Upper lobe of left lung (tissue), 6 donors: ENCODE measurements at regions not wholly inside any gene's neighbourhood (a gene's known extent, or its start where the extent isn't known, plus 50 kb on each side); places are given as distances from the start of the nearest gene placed in this dataset.

Source experiments
- ATAC-seq, 2 donors: fragments of 200-7000 bp; cut with Tn5 transposase; one replicate each; pipeline ENCODE4 v1.9.1; 2022; ENCODE audit warnings: mild to moderate bottlenecking in 2 of 2, moderate library complexity in 2 of 2; ENCODE audit not compliant: low FRiP score in 2 of 2
- DNase-seq, 2 donors: peaks; one replicate each; pipeline ENCODE4 v3.0.0-alpha.2; 2019 to 2020
- H3K27ac ChIP-seq, 4 donors: fragments of 200-600 bp; sonication (generic); one replicate each; pipeline ENCODE4 v1.5.1; 2016 to 2019
- H3K27me3 ChIP-seq, 4 donors: fragments of 200-600 bp; sonication (generic); one replicate each; pipeline ENCODE4 v1.5.1; 2017 to 2019
- H3K36me3 ChIP-seq, 4 donors: fragments of 200-600 bp; sonication (generic); one replicate each; pipeline ENCODE4 v1.5.1; 2016 to 2019
- H3K4me1 ChIP-seq, 4 donors: fragments of 200-600 bp; sonication (generic); one replicate each; pipeline ENCODE4 v1.5.1; 2018 to 2019
- H3K4me3 ChIP-seq, 4 donors: fragments of 200-600 bp; sonication (generic); one replicate each; pipeline ENCODE4 v1.5.1; 2017 to 2019; ENCODE audit warnings: mild to moderate bottlenecking in 2 of 4, moderate library complexity in 1 of 4
- H3K9me3 ChIP-seq, 4 donors: fragments of 200-600 bp; sonication (generic); one replicate each; pipeline ENCODE4 v1.5.1; 2018 to 2019
- EP300 ChIP-seq, 4 donors: sonication (generic); formaldehyde crosslinking; IDR thresholded peaks; one replicate each; pipeline ENCODE4 v1.5.1; 2017; ENCODE audit warnings: antibody characterized with exemption in 4 of 4, control low read depth in 2 of 4
- POLR2A ChIP-seq, 4 donors: fragments of 450-650 bp; IDR thresholded peaks; one replicate each; pipeline ENCODE4 v1.5.1; 2016 to 2017; ENCODE audit warnings: antibody characterized with exemption in 4 of 4, mild to moderate bottlenecking in 2 of 4
- POLR2AphosphoS5 ChIP-seq, 2 donors: sonication (generic); formaldehyde crosslinking; IDR thresholded peaks; one replicate each; pipeline ENCODE4 v1.5.1; 2017; ENCODE audit warnings: antibody characterized with exemption in 2 of 2
- WGBS, 2 donors: methylation state at CpG; one replicate each; pipeline ENCODE4 v1.1.5; 2017 to 2018; 5-methylcytosine and 5-hydroxymethylcytosine counted together
- TF ChIP-seq, protein P1 (sequence below), 6 experiments: fragments of 450-650 bp in 4 of 6; fragments of 200-600 bp in 2 of 6; sonication (generic) in 2 of 6; IDR thresholded peaks; one replicate each; pipeline ENCODE4 v1.5.1; 2016 to 2019; ENCODE audit warnings: antibody characterized with exemption in 6 of 6
- donor health status: DM: no; HTN: no; CAD: no; lungs with moderate emphysema.
- donor health status: DM: no; HTN: yes; CAD: no; lungs with severe emphysema.

DNA sequence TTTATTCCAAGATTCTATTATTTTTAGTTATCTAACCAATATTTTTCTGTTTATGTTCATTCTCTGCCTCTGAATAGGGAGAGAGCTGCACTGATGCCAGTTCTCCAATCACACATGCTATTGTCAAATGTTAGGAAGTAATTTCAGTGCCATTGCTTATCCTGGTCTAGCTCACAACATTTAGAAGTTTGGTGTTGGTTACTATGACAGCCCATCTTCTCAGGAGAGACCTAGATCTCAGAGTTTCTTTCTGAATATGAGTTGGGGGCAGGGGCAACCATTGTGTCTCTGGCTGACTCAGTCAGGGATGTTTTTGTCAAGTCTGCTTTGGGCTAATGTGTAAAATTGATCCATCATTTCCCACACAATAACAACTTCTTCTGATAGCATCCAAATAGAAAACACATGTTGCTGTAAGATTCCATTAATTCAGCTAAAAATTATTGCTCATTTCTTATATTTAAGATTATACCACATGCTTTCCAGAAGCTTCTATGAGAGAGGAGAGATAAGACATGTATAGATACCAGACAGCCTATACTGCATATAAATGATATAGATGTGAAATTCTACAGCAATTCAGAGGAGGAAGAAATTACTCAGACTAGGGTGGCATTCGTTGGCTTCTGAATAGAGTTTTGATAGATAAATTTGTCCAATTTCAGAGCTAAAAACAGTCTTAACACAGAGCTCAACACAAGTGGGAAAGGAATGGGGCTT is 64.8 kb downstream of the DACT1 start:
- no peak for ATAC-seq
- TF ChIP-seq POLR2A (IDR thresholded peaks at IDR 0.05) = no peak
- TF ChIP-seq POLR2AphosphoS5 (IDR thresholded peaks at IDR 0.05) = no peak
- TF ChIP-seq EP300 (IDR thresholded peaks at IDR 0.05) = no peak
- TF ChIP-seq, protein P1, sequence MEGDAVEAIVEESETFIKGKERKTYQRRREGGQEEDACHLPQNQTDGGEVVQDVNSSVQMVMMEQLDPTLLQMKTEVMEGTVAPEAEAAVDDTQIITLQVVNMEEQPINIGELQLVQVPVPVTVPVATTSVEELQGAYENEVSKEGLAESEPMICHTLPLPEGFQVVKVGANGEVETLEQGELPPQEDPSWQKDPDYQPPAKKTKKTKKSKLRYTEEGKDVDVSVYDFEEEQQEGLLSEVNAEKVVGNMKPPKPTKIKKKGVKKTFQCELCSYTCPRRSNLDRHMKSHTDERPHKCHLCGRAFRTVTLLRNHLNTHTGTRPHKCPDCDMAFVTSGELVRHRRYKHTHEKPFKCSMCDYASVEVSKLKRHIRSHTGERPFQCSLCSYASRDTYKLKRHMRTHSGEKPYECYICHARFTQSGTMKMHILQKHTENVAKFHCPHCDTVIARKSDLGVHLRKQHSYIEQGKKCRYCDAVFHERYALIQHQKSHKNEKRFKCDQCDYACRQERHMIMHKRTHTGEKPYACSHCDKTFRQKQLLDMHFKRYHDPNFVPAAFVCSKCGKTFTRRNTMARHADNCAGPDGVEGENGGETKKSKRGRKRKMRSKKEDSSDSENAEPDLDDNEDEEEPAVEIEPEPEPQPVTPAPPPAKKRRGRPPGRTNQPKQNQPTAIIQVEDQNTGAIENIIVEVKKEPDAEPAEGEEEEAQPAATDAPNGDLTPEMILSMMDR (IDR thresholded peaks at IDR 0.05) = no peak
- no peak overlapping the region for H3K27ac ChIP-seq

DNA sequence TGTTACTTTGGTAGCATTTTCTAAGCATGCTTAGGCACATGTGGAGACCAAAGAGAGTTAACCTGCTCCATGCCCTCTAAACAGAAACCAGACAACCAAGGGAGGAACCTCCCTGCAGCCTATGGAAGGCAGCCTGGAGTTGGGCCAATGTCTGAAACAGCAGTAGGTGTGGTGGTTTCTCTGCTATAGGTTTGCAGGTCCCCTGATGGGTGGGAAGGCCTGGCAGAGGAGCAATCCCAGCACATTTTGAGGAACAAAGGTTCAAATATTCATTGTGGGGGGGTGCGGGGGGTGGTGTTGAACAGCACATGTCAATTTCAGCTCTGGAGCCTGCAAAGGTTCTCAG is 65.4 kb downstream of the DACT1 start:
- TF ChIP-seq EP300 (IDR thresholded peaks at IDR 0.05) (no peak), POLR2A (IDR thresholded peaks at IDR 0.05) (no peak), POLR2AphosphoS5 (IDR thresholded peaks at IDR 0.05) (no peak)
- TF ChIP-seq, protein P1 (IDR thresholded peaks at IDR 0.05) = no peak
- H3K4me1 ChIP-seq = peaks cover 0 to 5% (median 0%) of the 10 kb centered on the region in 4 donors

More for the DNA sequence above, 64.8 kb downstream of the DACT1 start:
- peaks cover 0 to 5% (median 0%) of the 10 kb centered on the region in 4 donors for H3K4me1 ChIP-seq
- H3K36me3 ChIP-seq = no peaks in the 10 kb centered on the region
- no peaks in the 10 kb centered on the region for H3K9me3 ChIP-seq
- no peak overlapping the region for H3K4me3 ChIP-seq
- 73 to 88% methylated on average over 1 of the region's 1 CpG for WGBS, 2 donors
- H3K27me3 ChIP-seq = no peaks in the 10 kb centered on the region
- no peak for DNase-seq

DNA sequence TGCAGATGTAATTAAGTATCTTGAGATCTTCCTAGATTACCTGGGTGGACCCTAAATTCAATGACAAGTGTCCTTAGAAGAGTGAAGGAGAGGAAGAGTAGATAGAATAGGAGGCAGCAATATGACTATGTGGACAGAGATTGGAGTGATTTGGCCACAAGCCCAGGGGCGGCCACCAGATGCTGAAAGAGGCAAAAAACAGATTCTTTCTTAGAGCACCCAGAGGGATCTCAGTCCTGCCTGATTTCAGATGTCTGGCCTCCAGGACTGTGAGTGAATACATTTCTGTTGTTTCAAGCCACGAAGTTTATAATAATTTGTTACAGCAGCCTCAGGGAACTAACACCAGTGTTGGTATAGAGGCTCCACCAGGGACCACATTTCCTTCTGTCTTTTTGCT is 67.3 kb downstream of the DACT1 start:
- no peak for DNase-seq
- WGBS, 2 donors = 88 to 91% methylated on average over 2 of the region's 2 CpGs
- TF ChIP-seq POLR2AphosphoS5 (IDR thresholded peaks at IDR 0.05) (no peak), EP300 (IDR thresholded peaks at IDR 0.05) (no peak), POLR2A (IDR thresholded peaks at IDR 0.05) (no peak)
- TF ChIP-seq, protein P1 (IDR thresholded peaks at IDR 0.05) = no peak

More for the DNA sequence above, 65.4 kb downstream of the DACT1 start:
- Histone ChIP-seq H3K4me3 (no peak overlapping the region), H3K9me3 (no peaks in the 10 kb centered on the region), H3K27ac (no peak overlapping the region), H3K27me3 (no peaks in the 10 kb centered on the region), H3K36me3 (no peaks in the 10 kb centered on the region)
- 73 to 100% methylated on average over 1 of the region's 1 CpG for WGBS, 2 donors
- DNase-seq (no peak), ATAC-seq (no peak)

DNA sequence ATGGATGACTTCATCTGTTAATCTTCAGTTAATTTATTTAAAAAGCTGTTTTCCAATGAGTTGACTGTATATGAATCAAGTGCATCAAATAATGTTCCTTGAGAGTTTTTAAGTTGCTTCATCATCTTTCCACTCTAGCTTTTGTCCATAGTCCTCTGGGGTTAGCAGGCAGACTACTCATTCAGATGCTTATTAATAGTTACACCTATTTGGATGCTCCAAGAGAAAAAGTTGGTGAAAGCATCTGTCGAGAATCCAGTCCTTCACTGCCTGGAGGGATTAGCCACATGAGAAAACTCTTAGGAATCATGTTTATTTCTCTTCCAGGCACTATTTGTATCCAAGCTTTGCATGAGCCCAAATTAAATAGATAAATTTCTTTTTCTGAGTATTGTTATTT is 70.2 kb downstream of the DACT1 start:
- Histone ChIP-seq H3K4me1 (peaks cover 0 to 6% (median 2%) of the 10 kb centered on the region in 4 donors), H3K27ac (no peak overlapping the region), H3K36me3 (no peaks in the 10 kb centered on the region), H3K27me3 (no peaks in the 10 kb centered on the region), H3K9me3 (no peaks in the 10 kb centered on the region), H3K4me3 (no peak overlapping the region)
- TF ChIP-seq POLR2A (IDR thresholded peaks at IDR 0.05) = no peak
- TF ChIP-seq POLR2AphosphoS5 (IDR thresholded peaks at IDR 0.05) = no peak
- TF ChIP-seq, protein P1 (IDR thresholded peaks at IDR 0.05) = no peak
- TF ChIP-seq EP300 (IDR thresholded peaks at IDR 0.05) = no peak
- ATAC-seq = no peak
- no peak for DNase-seq
- WGBS, 2 donors = 83 to 92% methylated on average over 1 of the region's 1 CpG

More for the DNA sequence above, 67.3 kb downstream of the DACT1 start:
- ATAC-seq = peak in 1 of 2 donors; percentile 47
- no peaks in the 10 kb centered on the region for H3K27me3 ChIP-seq
- H3K27ac ChIP-seq = no peak overlapping the region
- no peaks in the 10 kb centered on the region for H3K9me3 ChIP-seq
- H3K36me3 ChIP-seq = no peaks in the 10 kb centered on the region
- H3K4me3 ChIP-seq = no peak overlapping the region
- peaks cover 0 to 6% (median 2%) of the 10 kb centered on the region in 4 donors for H3K4me1 ChIP-seq

DNA sequence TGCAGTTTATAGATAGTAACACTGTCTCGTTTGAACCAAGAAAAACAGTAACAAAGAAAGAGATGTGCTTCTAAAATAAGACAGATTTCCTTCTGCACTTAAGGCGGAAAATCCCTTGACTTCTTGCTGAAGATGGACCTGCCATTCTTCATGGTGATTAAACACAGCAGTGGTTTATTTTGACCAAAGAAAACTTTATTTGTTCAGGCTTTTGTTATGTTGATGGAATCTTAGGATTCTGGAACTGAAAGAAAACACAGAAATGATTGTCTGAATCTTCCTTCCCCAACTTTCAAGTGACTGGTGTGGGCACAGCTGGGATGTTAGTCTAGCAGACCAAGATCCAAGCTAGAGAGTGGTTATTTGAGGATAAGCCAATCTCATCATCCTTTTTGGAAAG is 72.2 kb downstream of the DACT1 start:
- H3K4me3 ChIP-seq = no peak overlapping the region
- H3K36me3 ChIP-seq = no peaks in the 10 kb centered on the region
- no peaks in the 10 kb centered on the region for H3K27me3 ChIP-seq
- H3K9me3 ChIP-seq = no peaks in the 10 kb centered on the region
- H3K27ac ChIP-seq = no peak overlapping the region
- WGBS, 2 donors = 35 to 41% methylated on average over 2 of the region's 2 CpGs
- DNase-seq (no peak), ATAC-seq (no peak)
- H3K4me1 ChIP-seq = peaks cover 0 to 6% (median 2%) of the 10 kb centered on the region in 4 donors
- TF ChIP-seq, protein P1 (IDR thresholded peaks at IDR 0.05) = no peak
- no peak for TF ChIP-seq POLR2A (IDR thresholded peaks at IDR 0.05)
- TF ChIP-seq POLR2AphosphoS5 (IDR thresholded peaks at IDR 0.05) = no peak
- no peak for TF ChIP-seq EP300 (IDR thresholded peaks at IDR 0.05)
